ENCODE measurements at regions not wholly inside any gene's neighbourhood (a gene's known extent, or its start where the extent isn't known, plus 50 kb on each side); places are given as distances from the start of the nearest gene placed in this dataset.

DNA sequence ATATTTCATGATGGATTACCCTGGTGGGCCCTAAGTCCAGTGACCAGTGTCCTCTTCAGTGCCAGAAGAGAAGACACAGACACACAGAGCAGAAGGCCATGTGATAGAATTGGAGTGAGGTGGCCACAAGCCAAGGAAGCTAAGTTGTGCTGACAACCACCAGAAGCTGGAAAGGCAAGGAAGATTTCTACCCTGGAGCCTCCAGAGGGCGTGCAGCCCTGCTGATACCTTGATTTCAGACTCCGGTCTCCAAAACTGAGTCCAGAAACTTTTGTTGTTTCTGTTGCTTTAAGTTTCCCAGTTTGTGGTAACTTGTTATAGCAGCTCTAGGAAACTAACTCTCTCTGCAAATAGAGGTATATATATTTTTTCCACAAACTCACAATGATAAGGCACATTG is 396.6 kb upstream of the ASIC2 start:
- Mint-ChIP-seq H3K36me3 (no peaks in the 10 kb centered on the region), H3K4me1 (no peaks in the 10 kb centered on the region), H3K4me3 (no peak overlapping the region), H3K27ac (no peak overlapping the region), H3K9me3 (no peaks in the 10 kb centered on the region), H3K27me3 (ENCODE audit: low read depth) (peaks cover 47% of the 10 kb centered on the region)
- TF ChIP-seq, protein P1, sequence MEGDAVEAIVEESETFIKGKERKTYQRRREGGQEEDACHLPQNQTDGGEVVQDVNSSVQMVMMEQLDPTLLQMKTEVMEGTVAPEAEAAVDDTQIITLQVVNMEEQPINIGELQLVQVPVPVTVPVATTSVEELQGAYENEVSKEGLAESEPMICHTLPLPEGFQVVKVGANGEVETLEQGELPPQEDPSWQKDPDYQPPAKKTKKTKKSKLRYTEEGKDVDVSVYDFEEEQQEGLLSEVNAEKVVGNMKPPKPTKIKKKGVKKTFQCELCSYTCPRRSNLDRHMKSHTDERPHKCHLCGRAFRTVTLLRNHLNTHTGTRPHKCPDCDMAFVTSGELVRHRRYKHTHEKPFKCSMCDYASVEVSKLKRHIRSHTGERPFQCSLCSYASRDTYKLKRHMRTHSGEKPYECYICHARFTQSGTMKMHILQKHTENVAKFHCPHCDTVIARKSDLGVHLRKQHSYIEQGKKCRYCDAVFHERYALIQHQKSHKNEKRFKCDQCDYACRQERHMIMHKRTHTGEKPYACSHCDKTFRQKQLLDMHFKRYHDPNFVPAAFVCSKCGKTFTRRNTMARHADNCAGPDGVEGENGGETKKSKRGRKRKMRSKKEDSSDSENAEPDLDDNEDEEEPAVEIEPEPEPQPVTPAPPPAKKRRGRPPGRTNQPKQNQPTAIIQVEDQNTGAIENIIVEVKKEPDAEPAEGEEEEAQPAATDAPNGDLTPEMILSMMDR (IDR thresholded peaks at IDR 0.05; ENCODE audit: unreplicated experiment), result no peak
- DNase-seq (ENCODE audit: low spot score in 2 of 2, unreplicated experiment in 2 of 2), result no peak

DNA sequence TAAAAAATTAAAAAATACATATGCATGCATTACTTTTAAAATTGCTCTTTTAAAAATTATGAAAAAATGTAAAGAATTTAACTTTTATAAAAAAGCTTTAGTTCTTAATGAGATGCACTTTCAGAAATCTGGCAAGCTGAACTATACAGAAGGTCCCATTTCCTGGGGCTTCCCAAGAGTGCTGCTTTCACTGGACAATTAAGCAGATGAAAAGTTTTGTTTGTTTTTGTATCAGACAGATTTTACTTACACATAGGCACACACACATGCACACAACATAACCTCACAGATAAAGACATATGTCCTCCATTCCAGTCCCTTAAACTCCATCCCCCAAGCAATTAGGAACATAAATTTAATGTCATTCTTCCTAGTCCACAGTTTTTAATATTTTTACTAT is 402.3 kb upstream of the ASIC2 start:
- Mint-ChIP-seq H3K27ac (no peak overlapping the region), H3K9me3 (no peaks in the 10 kb centered on the region), H3K27me3 (ENCODE audit: low read depth) (peaks cover 54% of the 10 kb centered on the region), H3K4me3 (no peak overlapping the region), H3K36me3 (no peaks in the 10 kb centered on the region), H3K4me1 (no peaks in the 10 kb centered on the region)
- TF ChIP-seq, protein P1 (IDR thresholded peaks at IDR 0.05; ENCODE audit: unreplicated experiment), result no peak
- DNase-seq (ENCODE audit: low spot score in 2 of 2, unreplicated experiment in 2 of 2), result no peak

DNA sequence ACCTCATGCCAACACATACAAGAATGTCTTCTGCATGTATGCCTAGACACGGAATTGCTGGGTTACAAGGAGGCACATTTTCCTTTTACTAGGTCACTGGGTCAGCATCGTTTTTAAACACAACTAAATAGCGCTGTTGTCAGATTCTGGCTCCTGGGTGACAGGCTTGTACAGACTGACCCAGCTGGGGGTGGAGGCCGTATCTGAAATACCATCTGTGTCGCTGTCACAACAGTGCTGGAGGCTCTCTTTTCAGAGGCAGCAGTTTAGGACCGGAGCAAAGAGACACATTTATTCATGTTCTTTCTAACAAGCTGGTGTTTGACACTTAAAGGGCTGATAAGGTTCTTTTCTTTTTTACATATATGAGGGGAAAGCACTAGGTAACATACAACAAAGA is 403.0 kb upstream of the ASIC2 start:
- Mint-ChIP-seq H3K4me1 (no peaks in the 10 kb centered on the region), H3K27ac (no peak overlapping the region), H3K9me3 (no peaks in the 10 kb centered on the region), H3K36me3 (no peaks in the 10 kb centered on the region), H3K4me3 (no peak overlapping the region), H3K27me3 (ENCODE audit: low read depth) (peaks cover 61% of the 10 kb centered on the region)
- no peak for DNase-seq (ENCODE audit: low spot score in 2 of 2, unreplicated experiment in 2 of 2)
- TF ChIP-seq, protein P1 (IDR thresholded peaks at IDR 0.05; ENCODE audit: unreplicated experiment), result no peak

DNA sequence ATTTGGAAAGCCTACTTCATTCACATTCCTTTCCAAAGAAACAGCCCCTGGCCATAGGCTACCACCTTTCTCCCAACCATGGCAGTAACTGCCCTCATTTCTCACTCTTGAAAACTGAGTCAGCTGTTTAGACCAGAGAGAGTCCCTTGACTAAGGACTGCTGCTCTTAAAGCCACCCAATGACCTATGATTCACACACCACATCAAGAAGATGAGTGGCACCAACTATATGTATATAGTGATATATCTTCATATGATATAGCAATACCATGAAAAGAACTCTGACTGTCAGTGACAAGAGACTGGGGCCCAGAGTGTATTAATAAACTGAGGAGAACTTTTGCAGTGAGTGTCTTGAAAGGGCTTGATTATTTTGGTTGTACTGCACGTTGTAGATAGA is 404.5 kb upstream of the ASIC2 start:
- Mint-ChIP-seq H3K36me3 (no peaks in the 10 kb centered on the region), H3K27me3 (ENCODE audit: low read depth) (peaks cover 72% of the 10 kb centered on the region), H3K9me3 (no peaks in the 10 kb centered on the region), H3K4me1 (no peaks in the 10 kb centered on the region), H3K4me3 (no peak overlapping the region), H3K27ac (no peak overlapping the region)
- TF ChIP-seq, protein P1 (IDR thresholded peaks at IDR 0.05; ENCODE audit: unreplicated experiment), result no peak
- DNase-seq (ENCODE audit: low spot score in 2 of 2, unreplicated experiment in 2 of 2), result no peak

DNA sequence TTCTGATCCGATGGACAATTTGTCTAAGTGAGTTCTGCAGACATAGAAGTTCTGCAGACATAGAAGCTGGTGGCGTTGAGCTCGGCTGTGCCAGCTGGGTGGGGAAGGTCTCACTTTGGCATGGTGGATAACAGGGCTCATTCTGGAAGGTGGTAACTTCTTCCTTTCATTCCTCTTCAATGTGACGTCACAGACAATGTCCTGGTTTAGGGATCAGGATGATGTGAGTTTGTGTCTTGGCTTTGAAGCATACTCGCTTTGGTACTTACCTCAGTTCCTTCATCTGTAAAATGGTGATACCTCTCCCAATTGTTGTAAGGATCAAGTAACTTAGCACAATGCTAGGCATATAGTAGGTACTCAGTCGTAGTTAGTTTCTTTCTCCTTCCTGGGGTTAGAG is 408.8 kb upstream of the ASIC2 start:
- H3K36me3 Mint-ChIP-seq, result no peaks in the 10 kb centered on the region
- peaks cover 66% of the 10 kb centered on the region for H3K27me3 Mint-ChIP-seq (ENCODE audit: low read depth)
- H3K27ac Mint-ChIP-seq, result no peak overlapping the region

More for the DNA sequence above, 408.8 kb upstream of the ASIC2 start:
- H3K4me1 Mint-ChIP-seq, result no peaks in the 10 kb centered on the region
- no peak for DNase-seq (ENCODE audit: low spot score in 2 of 2, unreplicated experiment in 2 of 2)
- H3K4me3 Mint-ChIP-seq, result no peak overlapping the region
- TF ChIP-seq, protein P1 (IDR thresholded peaks at IDR 0.05; ENCODE audit: unreplicated experiment), result no peak
- H3K9me3 Mint-ChIP-seq, result peaks cover 5% of the 10 kb centered on the region

Measured in mesothelial cell of epicardium (in vitro differentiated cells).